GM23248 (cell line): ENCODE measurements at regions not wholly inside any gene's neighbourhood (a gene's known extent, or its start where the extent isn't known, plus 50 kb on each side); places are given as distances from the start of the nearest gene placed in this dataset.

ENCODE experiments used
- DNase-seq: peaks from one replicate; pipeline ENCODE4 v3.0.0-alpha.2; 2015
- H2AFZ ChIP-seq: fragments of 200-600 bp; sonication (generic); 2 replicates; pipeline ENCODE4 v1.6.1; 2016; ENCODE audit warnings: antibody characterized with exemption
- H3F3A ChIP-seq: fragments of 200-600 bp; sonication (generic); 2 replicates; pipeline ENCODE4 v1.6.1; 2016; ENCODE audit warnings: mild to moderate bottlenecking, antibody characterized with exemption, mixed run types; ENCODE audit not compliant: insufficient read depth
- H3K27ac ChIP-seq: fragments of 200-600 bp; sonication (generic); 2 replicates; pipeline ENCODE4 v1.5.1; 2016; ENCODE audit warnings: mild to moderate bottlenecking
- H3K27me3 ChIP-seq: fragments of 200-600 bp; sonication (generic); replicated peaks from 2 replicates; pipeline ENCODE4 v1.6.1; 2016; ENCODE audit warnings: mild to moderate bottlenecking; ENCODE audit not compliant: insufficient read depth
- H3K36me3 ChIP-seq: fragments of 200-600 bp; sonication (generic); 2 replicates; pipeline ENCODE4 v1.6.1; 2016; ENCODE audit warnings: low read depth, mild to moderate bottlenecking
- H3K4me1 ChIP-seq: fragments of 200-600 bp; sonication (generic); 2 replicates; pipeline ENCODE4 v1.6.1; 2016; ENCODE audit warnings: mild to moderate bottlenecking; ENCODE audit not compliant: insufficient read depth
- H3K4me2 ChIP-seq: fragments of 200-600 bp; sonication (generic); one replicate; pipeline ENCODE4 v1.6.1; 2016; ENCODE audit warnings: mild to moderate bottlenecking; ENCODE audit not compliant: unreplicated experiment
- H3K4me3 ChIP-seq: fragments of 200-600 bp; sonication (generic); 2 replicates; pipeline ENCODE4 v1.5.1; 2016; ENCODE audit warnings: mild to moderate bottlenecking
- H3K79me2 ChIP-seq: fragments of 200-600 bp; sonication (generic); 2 replicates; pipeline ENCODE4 v1.6.1; 2016; ENCODE audit warnings: mild to moderate bottlenecking; ENCODE audit not compliant: insufficient read depth
- H3K9ac ChIP-seq: fragments of 200-600 bp; sonication (generic); 2 replicates; pipeline ENCODE4 v1.6.1; 2016; ENCODE audit warnings: mild to moderate bottlenecking
- H3K9me2 ChIP-seq: fragments of 200-600 bp; sonication (generic); 2 replicates; pipeline ENCODE4 v1.6.1; 2016; ENCODE audit warnings: mixed run types, mild to moderate bottlenecking, moderate library complexity; ENCODE audit not compliant: insufficient read depth
- H3K9me3 ChIP-seq: fragments of 200-600 bp; sonication (generic); one replicate; pipeline ENCODE4 v1.6.1; 2017; ENCODE audit warnings: low read depth
- H4K20me1 ChIP-seq: fragments of 200-600 bp; sonication (generic); 2 replicates; pipeline ENCODE4 v1.6.0; 2016; ENCODE audit not compliant: insufficient read depth
- EZH2 ChIP-seq: fragments of 200-600 bp; sonication (generic); IDR thresholded peaks from 2 replicates; pipeline ENCODE4 v1.6.1; 2018; ENCODE audit warnings: antibody characterized with exemption, mild to moderate bottlenecking; ENCODE audit not compliant: insufficient read depth, poor library complexity, severe bottlenecking
- EZH2phosphoT487 ChIP-seq: fragments of 200-600 bp; sonication (generic); IDR thresholded peaks from 2 replicates; pipeline ENCODE4 v1.6.1; 2018; ENCODE audit warnings: antibody characterized with exemption, moderate library complexity, mild to moderate bottlenecking, low read depth; ENCODE audit not compliant: insufficient read depth
- WGBS, 2 experiments: methylation state at CpG; one replicate each; pipeline ENCODE4 v1.1.6; 2015 to 2017; ENCODE audit warnings: low lambda C conversion rate in 2 of 2, low coverage in 1 of 2; ENCODE audit errors: missing lambda C conversion rate in 2 of 2; 5-methylcytosine and 5-hydroxymethylcytosine counted together
- in situ Hi-C: fragments of 300-500 bp; cut with MboI; formaldehyde crosslinking; loops from 2 replicates; pipeline ENCODE4 v1.15.0; 2020

DNA sequence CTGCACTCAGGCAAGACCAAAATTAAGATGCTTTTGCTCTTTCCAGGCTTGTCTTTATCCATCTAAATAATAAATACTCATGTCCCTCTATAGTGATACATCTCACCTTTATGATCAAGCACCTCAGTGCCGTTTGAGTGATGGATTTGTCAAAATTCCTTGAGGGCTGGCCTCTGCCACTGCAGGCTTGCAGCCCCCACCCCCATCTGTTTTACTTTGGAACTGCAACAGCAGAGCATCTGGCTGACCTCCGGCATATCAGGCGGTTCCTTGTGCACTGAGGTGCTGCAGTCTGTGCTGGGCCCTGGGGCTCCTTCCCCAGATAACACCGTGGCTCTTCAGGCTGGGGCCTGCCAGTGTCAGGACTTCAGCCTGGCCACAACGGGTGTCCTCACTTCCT, 386.9 kb downstream of the CDH26 start:
- no peaks in the 10 kb centered on the region for H4K20me1 ChIP-seq
- H3K36me3 ChIP-seq: no peaks in the 10 kb centered on the region
- no peaks in the 10 kb centered on the region for H3K27me3 ChIP-seq
- TF ChIP-seq EZH2: no peak
- no peak for TF ChIP-seq EZH2phosphoT487
- no peak overlapping the region for H2AFZ ChIP-seq
- no peaks in the 10 kb centered on the region for H3K9me3 ChIP-seq
- no peaks in the 10 kb centered on the region for H3F3A ChIP-seq
- no peaks in the 10 kb centered on the region for H3K79me2 ChIP-seq
- whole genome bisulfite sequencing, 2 experiments: 28 to 29% methylated on average over 5 of the region's 5 CpGs
- in situ Hi-C loops: no loop called here
- no peak overlapping the region for H3K9ac ChIP-seq
- no peak overlapping the region for H3K27ac ChIP-seq
- H3K9me2 ChIP-seq: no peaks in the 10 kb centered on the region
- DNase-seq: no peak
- no peak overlapping the region for H3K4me3 ChIP-seq
- H3K4me2 ChIP-seq: no peak overlapping the region
- H3K4me1 ChIP-seq: no peaks in the 10 kb centered on the region

DNA sequence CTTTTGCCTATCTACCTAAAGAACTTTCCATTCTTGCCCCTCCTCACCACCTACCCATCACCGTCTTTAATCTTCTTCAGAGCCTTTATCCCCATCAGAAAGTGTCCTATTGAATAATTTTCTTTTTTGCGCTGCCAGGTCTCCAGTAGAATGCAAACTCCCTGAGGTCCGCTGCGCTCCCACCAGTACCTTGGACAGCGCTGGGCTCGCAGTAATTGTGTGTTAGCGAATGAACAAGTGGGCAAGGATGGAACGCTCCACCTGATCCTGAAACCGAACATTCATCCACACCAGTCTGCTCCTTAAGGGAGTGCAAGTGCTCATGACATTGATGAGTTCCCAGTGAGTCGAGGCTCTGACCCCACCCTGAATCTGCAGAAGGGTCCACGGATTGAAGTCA, 391.2 kb downstream of the CDH26 start:
- 67 to 70% methylated on average over 11 of the region's 11 CpGs for WGBS, 2 experiments
- no peak overlapping the region for H3K9ac ChIP-seq

DNA sequence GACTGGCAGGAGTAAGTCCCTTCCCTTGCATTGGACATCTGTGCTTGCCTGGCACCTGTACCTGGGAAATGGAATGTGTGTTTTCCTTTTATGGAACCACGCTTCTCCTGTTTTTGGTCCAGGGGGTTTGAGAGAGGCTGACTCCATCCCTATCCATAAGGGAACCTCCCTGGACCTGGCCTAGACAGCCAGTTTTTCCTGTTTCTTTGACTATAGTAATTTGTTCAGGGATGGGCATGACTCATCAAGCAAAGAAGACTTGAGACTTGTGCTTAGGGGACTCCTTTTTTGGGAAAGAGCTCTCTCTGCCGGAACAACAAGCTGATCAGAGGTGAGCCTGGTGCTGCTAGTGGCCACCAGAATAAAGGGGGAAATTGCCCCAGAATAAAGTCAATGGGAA, 393.8 kb downstream of the CDH26 start:
- Histone ChIP-seq H4K20me1 (no peaks in the 10 kb centered on the region), H3F3A (no peaks in the 10 kb centered on the region), H3K9ac (no peak overlapping the region), H3K79me2 (no peaks in the 10 kb centered on the region), H3K9me3 (no peaks in the 10 kb centered on the region), H2AFZ (no peak overlapping the region), H3K4me3 (no peak overlapping the region), H3K4me2 (no peak overlapping the region), H3K9me2 (no peaks in the 10 kb centered on the region), H3K4me1 (no peaks in the 10 kb centered on the region), H3K36me3 (no peaks in the 10 kb centered on the region), H3K27ac (no peak overlapping the region), H3K27me3 (no peaks in the 10 kb centered on the region)
- in situ Hi-C loops: no loop called here
- WGBS, 2 experiments: 41 to 63% methylated on average over 2 of the region's 2 CpGs
- TF ChIP-seq EZH2 (no peak), EZH2phosphoT487 (no peak)
- no peak for DNase-seq

More for the DNA sequence above, 391.2 kb downstream of the CDH26 start:
- Histone ChIP-seq H4K20me1 (no peaks in the 10 kb centered on the region), H3K36me3 (no peaks in the 10 kb centered on the region), H3K4me2 (no peak overlapping the region), H3K4me1 (no peaks in the 10 kb centered on the region), H3K79me2 (no peaks in the 10 kb centered on the region), H3K27ac (no peak overlapping the region), H3K9me3 (no peaks in the 10 kb centered on the region), H3K9me2 (no peaks in the 10 kb centered on the region), H2AFZ (no peak overlapping the region), H3F3A (no peaks in the 10 kb centered on the region), H3K4me3 (no peak overlapping the region), H3K27me3 (no peaks in the 10 kb centered on the region)
- DNase-seq: no peak
- TF ChIP-seq EZH2 (no peak), EZH2phosphoT487 (no peak)
- in situ Hi-C loops: no loop called here

DNA sequence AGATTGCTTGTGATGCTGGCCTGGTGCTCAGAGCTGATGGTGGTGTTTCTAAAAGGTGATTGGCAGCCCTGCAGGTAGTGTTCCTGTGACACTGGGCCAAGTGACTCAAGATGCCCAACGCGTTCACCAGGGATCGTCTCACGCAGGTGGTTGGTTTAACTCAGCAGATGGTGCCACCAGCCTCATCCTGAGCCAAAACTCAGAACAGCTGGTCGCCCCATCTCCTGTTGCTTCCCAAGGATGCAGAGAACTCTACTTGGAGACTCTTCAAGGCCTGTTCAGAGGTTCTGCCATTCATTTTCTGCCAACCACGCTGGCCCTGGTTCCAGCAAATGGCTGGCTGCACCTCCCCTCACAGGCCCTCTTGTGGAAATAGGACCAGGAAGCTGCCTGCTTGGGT, 394.4 kb downstream of the CDH26 start:
- no peak for DNase-seq
- Histone ChIP-seq H3K27me3 (no peaks in the 10 kb centered on the region), H3F3A (no peaks in the 10 kb centered on the region), H3K9me3 (no peaks in the 10 kb centered on the region), H3K9me2 (no peaks in the 10 kb centered on the region), H3K27ac (no peak overlapping the region), H3K4me2 (no peak overlapping the region), H3K79me2 (no peaks in the 10 kb centered on the region), H3K4me1 (no peaks in the 10 kb centered on the region), H3K9ac (no peak overlapping the region), H3K4me3 (no peak overlapping the region), H2AFZ (no peak overlapping the region), H3K36me3 (no peaks in the 10 kb centered on the region), H4K20me1 (no peaks in the 10 kb centered on the region)
- in situ Hi-C loops: no loop called here
- 58 to 60% methylated on average over 6 of the region's 6 CpGs for WGBS, 2 experiments
- TF ChIP-seq EZH2phosphoT487 (no peak), EZH2 (no peak)

DNA sequence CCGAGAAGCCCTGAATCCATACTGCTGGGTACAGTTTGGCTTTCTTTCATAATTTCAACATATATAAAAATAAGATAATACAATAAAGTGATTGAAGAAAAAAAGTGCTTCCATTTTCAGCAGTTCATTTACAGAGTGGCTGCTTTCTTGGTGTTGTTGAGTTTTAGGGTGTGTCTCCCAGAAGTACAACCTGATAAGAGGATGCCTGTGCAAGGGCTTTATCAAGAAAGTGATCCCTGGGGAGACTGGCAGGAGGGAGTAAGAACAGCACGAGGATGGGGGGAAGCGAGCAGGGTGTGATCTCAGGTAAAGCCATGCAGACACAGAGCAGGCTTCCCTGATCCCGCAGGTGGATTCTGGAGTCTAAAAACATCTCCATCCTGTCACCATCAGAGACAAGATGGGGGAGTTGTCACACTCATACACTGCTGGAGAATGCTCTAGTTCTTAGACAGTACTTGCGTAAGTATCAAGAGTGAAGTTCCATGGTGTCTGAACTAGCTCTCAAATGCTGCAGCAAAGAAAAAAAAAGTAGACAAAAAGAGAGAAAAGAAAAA, 395.9 kb downstream of the CDH26 start:
- Histone ChIP-seq H3K9me2 (no peaks in the 10 kb centered on the region), H2AFZ (no peak overlapping the region), H3K79me2 (no peaks in the 10 kb centered on the region), H3K9me3 (no peaks in the 10 kb centered on the region), H3F3A (no peaks in the 10 kb centered on the region), H3K27me3 (no peaks in the 10 kb centered on the region), H3K27ac (no peak overlapping the region), H3K9ac (no peak overlapping the region), H3K4me1 (no peaks in the 10 kb centered on the region), H3K4me3 (no peak overlapping the region), H4K20me1 (no peaks in the 10 kb centered on the region), H3K4me2 (no peak overlapping the region), H3K36me3 (no peaks in the 10 kb centered on the region)
- no peak for DNase-seq
- no peak for TF ChIP-seq EZH2
- TF ChIP-seq EZH2phosphoT487: no peak
- in situ Hi-C loops: no loop called here
- WGBS, 2 experiments: 38% methylated on average over 5 of the region's 5 CpGs
